ENCODE measurements at regions not wholly inside any gene's neighbourhood (a gene's known extent, or its start where the extent isn't known, plus 50 kb on each side); places are given as distances from the start of the nearest gene placed in this dataset. TPM values are rescaled to one million over a fixed set of nuclear protein-coding genes. Genes with fewer than 3 reads are reported as not detected.

DNA sequence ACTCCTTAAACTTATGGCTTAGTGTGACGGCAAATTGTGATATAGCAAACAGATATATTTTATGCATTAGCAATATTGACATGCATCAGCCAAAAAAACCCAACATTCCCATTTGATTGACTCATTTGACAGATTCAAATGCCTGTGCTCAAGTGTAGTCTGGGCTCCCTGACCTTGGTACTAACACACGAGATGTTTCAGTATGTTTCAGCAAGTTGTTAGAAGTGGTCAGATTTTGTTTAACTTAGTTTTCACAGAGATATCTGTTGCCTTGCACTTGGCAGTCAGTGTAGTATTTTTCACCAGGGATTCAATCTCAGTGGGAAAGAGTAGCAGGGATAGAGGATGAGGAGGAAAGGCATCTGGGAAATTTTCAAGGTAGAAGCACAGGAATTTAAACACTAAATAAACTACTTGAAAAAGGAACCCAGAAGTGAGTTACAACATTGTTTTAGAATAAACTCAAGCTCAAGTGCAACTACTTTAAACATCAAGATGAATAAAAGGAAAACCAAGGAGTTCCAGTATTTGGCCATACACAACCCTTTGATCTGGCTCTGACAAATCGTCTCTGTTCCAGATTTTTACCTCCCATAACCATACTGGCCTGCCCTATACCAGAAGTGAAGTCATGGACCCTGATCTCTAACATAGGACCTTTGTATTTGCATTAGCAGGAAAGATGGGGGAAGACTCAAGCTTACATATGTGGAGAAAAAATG, 56.5 kb upstream of the BLID start:
- DNase-seq: no peak

- no peak for DNase-seq
These were observed 54.9 kb upstream of the BLID start for GRCh38 chr11:122170815-122171475.

- no peak for DNase-seq
These were observed 52.2 kb upstream of the BLID start for GRCh38 chr11:122168218-122168617.

- DNase-seq: no peak
These were observed 51.1 kb upstream of the BLID start for GRCh38 chr11:122167100-122167499.

DNA sequence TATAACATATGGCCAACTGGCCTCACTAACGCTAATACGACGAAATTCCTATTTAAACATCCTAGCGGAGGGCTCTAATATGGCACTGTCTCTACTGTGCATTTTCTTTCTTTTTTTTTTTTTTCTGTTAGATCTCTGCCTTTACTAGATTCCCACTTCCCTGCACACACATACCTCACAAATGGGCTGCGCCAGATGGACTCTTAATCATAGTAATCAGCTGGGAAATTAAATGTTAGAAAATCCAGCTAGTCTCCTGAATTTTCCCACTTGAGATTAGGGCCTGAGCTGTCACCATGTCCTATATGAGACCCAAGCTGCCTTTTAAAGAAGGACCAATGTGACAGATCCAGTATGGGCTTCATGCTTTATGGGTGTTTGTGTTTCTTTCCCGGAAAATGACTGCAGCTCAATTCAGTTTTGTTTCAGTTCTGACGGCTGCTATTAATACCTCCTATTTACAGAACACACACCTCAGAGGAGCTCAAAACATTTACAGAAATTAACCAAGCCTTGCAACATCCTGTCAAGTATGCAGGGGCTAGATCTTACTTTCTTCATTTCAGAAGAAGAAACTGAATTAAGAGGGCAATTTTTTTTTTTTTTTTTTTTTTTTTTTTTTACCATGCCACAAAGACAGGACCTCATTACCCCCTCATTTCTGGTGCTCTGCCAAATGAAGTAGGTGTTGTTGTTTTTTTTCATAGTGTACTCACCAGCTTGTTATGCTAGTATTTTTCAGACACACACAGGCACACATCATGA, 49.8 kb upstream of the BLID start:
- no peak for DNase-seq

Small RNAs in the stretch of these regions (small RNA-seq; reads per million reads assigned to genes)
- gene RNU4ATAC10P: not detected
- gene RNU4ATAC5P: not detected
- not detected for gene RNU6-592P
